ENCODE measurements at regions not wholly inside any gene's neighbourhood (a gene's known extent, or its start where the extent isn't known, plus 50 kb on each side); places are given as distances from the start of the nearest gene placed in this dataset.

- DNase-seq (ENCODE audit: low spot score): no peak
- no peak overlapping the region for H3K4me3 ChIP-seq
- WGBS: 94% methylated on average over 2 of the region's 2 CpGs
- intact Hi-C loops (cut with DNase I): no loop called here
- H3K27ac ChIP-seq: no peak overlapping the region
- no peaks in the 10 kb centered on the region for H3K9me3 ChIP-seq
- H3K27me3 ChIP-seq (replicated peaks; ENCODE audit: insufficient read depth): no peaks in the 10 kb centered on the region
- TF ChIP-seq POLR2AphosphoS5 (IDR thresholded peaks at IDR 0.05) (no peak), POLR2A (IDR thresholded peaks at IDR 0.05) (no peak)
- TF ChIP-seq, protein P1, sequence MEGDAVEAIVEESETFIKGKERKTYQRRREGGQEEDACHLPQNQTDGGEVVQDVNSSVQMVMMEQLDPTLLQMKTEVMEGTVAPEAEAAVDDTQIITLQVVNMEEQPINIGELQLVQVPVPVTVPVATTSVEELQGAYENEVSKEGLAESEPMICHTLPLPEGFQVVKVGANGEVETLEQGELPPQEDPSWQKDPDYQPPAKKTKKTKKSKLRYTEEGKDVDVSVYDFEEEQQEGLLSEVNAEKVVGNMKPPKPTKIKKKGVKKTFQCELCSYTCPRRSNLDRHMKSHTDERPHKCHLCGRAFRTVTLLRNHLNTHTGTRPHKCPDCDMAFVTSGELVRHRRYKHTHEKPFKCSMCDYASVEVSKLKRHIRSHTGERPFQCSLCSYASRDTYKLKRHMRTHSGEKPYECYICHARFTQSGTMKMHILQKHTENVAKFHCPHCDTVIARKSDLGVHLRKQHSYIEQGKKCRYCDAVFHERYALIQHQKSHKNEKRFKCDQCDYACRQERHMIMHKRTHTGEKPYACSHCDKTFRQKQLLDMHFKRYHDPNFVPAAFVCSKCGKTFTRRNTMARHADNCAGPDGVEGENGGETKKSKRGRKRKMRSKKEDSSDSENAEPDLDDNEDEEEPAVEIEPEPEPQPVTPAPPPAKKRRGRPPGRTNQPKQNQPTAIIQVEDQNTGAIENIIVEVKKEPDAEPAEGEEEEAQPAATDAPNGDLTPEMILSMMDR (IDR thresholded peaks at IDR 0.05): no peak
- no peaks in the 10 kb centered on the region for H3K4me1 ChIP-seq (replicated peaks)
- no peaks in the 10 kb centered on the region for H3K36me3 ChIP-seq
These were observed 138.3 kb upstream of the ST6GAL2 start for GRCh38 chr2:107024269-107024668.

- TF ChIP-seq, protein P1 (IDR thresholded peaks at IDR 0.05): no peak
- TF ChIP-seq POLR2AphosphoS5 (IDR thresholded peaks at IDR 0.05): no peak
These were observed 139.4 kb upstream of the ST6GAL2 start for GRCh38 chr2:107025291-107025857.

DNA sequence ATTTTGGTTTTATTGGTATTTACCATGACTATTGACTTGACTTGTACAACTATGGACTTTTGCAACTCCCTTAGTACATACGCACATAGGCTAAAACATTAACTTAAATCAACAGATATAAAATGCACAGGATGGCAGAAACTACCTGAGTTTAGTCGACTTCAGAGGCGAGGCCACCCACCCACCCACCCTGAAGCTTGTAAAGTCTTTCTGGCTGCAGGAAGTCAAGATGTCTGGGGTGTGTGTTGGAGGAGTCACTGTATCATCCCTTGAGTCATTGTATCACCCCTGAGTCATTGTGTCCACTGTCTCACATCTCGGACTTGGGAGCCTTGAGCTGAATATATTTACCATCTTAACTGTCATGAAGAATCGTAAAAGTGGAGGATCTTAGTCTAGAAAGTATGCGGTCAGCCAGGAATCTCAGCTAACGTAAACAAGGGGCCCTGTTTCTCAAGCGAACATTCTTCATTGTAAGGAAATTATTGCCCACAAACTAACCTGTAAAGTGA is 140.0 kb upstream of the ST6GAL2 start:
- Histone ChIP-seq H3K27me3 (replicated peaks; ENCODE audit: insufficient read depth) (no peaks in the 10 kb centered on the region), H3K4me1 (replicated peaks) (no peaks in the 10 kb centered on the region), H3K27ac (no peak overlapping the region), H3K9me3 (no peaks in the 10 kb centered on the region), H3K4me3 (no peak overlapping the region), H3K36me3 (no peaks in the 10 kb centered on the region)
- TF ChIP-seq POLR2A (IDR thresholded peaks at IDR 0.05) (no peak), POLR2AphosphoS5 (IDR thresholded peaks at IDR 0.05) (no peak)
- TF ChIP-seq, protein P1 (IDR thresholded peaks at IDR 0.05): no peak
- DNase-seq (ENCODE audit: low spot score): no peak
- WGBS: 59% methylated on average over 8 of the region's 8 CpGs
- intact Hi-C loops (cut with DNase I): no loop called here

More at GRCh38 chr2:107025291-107025857, 139.4 kb upstream of the ST6GAL2 start:
- WGBS: 81% methylated on average over 6 of the region's 6 CpGs
- Histone ChIP-seq H3K4me3 (no peak overlapping the region), H3K9me3 (no peaks in the 10 kb centered on the region), H3K36me3 (no peaks in the 10 kb centered on the region), H3K4me1 (replicated peaks) (no peaks in the 10 kb centered on the region), H3K27ac (no peak overlapping the region), H3K27me3 (replicated peaks; ENCODE audit: insufficient read depth) (no peaks in the 10 kb centered on the region)
- intact Hi-C loops (cut with DNase I): no loop called here
- DNase-seq (ENCODE audit: low spot score): no peak

- WGBS: 85% methylated on average over 1 of the region's 1 CpG
These were observed 141.2 kb upstream of the ST6GAL2 start for GRCh38 chr2:107027205-107027604.

GRCh38 chr2:107027810-107028209 is 141.8 kb upstream of the ST6GAL2 start:
- Histone ChIP-seq H3K9me3 (no peaks in the 10 kb centered on the region), H3K27me3 (replicated peaks; ENCODE audit: insufficient read depth) (no peaks in the 10 kb centered on the region), H3K4me3 (no peak overlapping the region), H3K27ac (no peak overlapping the region), H3K36me3 (no peaks in the 10 kb centered on the region), H3K4me1 (replicated peaks) (no peaks in the 10 kb centered on the region)
- intact Hi-C loops (cut with DNase I): no loop called here
- no peak for DNase-seq (ENCODE audit: low spot score)
- TF ChIP-seq POLR2AphosphoS5 (IDR thresholded peaks at IDR 0.05): no peak
- TF ChIP-seq, protein P1 (IDR thresholded peaks at IDR 0.05): no peak

More at GRCh38 chr2:107027205-107027604, 141.2 kb upstream of the ST6GAL2 start:
- no peak overlapping the region for H3K27ac ChIP-seq
- H3K36me3 ChIP-seq: no peaks in the 10 kb centered on the region
- no peaks in the 10 kb centered on the region for H3K9me3 ChIP-seq
- no peaks in the 10 kb centered on the region for H3K4me1 ChIP-seq (replicated peaks)
- no peak for DNase-seq (ENCODE audit: low spot score)
- intact Hi-C loops (cut with DNase I): no loop called here
- no peak for TF ChIP-seq POLR2A (IDR thresholded peaks at IDR 0.05)
- no peak for TF ChIP-seq POLR2AphosphoS5 (IDR thresholded peaks at IDR 0.05)
- TF ChIP-seq, protein P1 (IDR thresholded peaks at IDR 0.05): no peak
- no peaks in the 10 kb centered on the region for H3K27me3 ChIP-seq (replicated peaks; ENCODE audit: insufficient read depth)
- no peak overlapping the region for H3K4me3 ChIP-seq
